Kasumi-1 (cell line): ENCODE measurements at regions not wholly inside any gene's neighbourhood (a gene's known extent, or its start where the extent isn't known, plus 50 kb on each side); places are given as distances from the start of the nearest gene placed in this dataset.

Experiments used
- DNase-seq, 2 experiments: peaks; one replicate each; lab custom pipeline; 2025; lab: John Stamatoyannopoulos, UW

- DNase-seq: no peak
Observed at GRCh38 chr5:23367874-23368273, 139.5 kb upstream of the PRDM9 start.

GRCh38 chr5:23353286-23353685 is 154.1 kb upstream of the PRDM9 start:
- DNase-seq: no peak

GRCh38 chr5:23352446-23352845 is 155.0 kb upstream of the PRDM9 start:
- no peak for DNase-seq

- DNase-seq: no peak
Observed at GRCh38 chr5:23343121-23343520, 164.3 kb upstream of the PRDM9 start.

GRCh38 chr5:23332650-23333251 is 174.7 kb upstream of the PRDM9 start:
- peak; percentile 48 to 64 for DNase-seq

- no peak for DNase-seq
Observed at GRCh38 chr5:23330726-23331125, 176.7 kb upstream of the PRDM9 start.

- no peak for DNase-seq
Observed at GRCh38 chr5:23319901-23320300, 187.5 kb upstream of the PRDM9 start.

- DNase-seq: no peak
Observed at GRCh38 chr5:23318960-23319359, 188.4 kb upstream of the PRDM9 start.

GRCh38 chr5:23318166-23318565 is 189.2 kb upstream of the PRDM9 start:
- DNase-seq: no peak

- DNase-seq: no peak
Observed at GRCh38 chr5:23316060-23316591, 191.3 kb upstream of the PRDM9 start.

GRCh38 chr5:23314827-23315226 is 192.6 kb upstream of the PRDM9 start:
- no peak for DNase-seq

GRCh38 chr5:23305055-23305454 is 202.4 kb upstream of the PRDM9 start:
- DNase-seq: no peak

GRCh38 chr5:23303836-23304235 is 203.6 kb upstream of the PRDM9 start:
- DNase-seq: no peak

GRCh38 chr5:23303435-23303834 is 204.0 kb upstream of the PRDM9 start:
- DNase-seq: no peak

GRCh38 chr5:23302438-23302837 is 205.0 kb upstream of the PRDM9 start:
- no peak for DNase-seq

- DNase-seq: no peak
Observed at GRCh38 chr5:23289162-23289561, 218.2 kb upstream of the PRDM9 start.

GRCh38 chr5:23284656-23285055 is 222.8 kb upstream of the PRDM9 start:
- DNase-seq: no peak

- DNase-seq: no peak
Observed at GRCh38 chr5:23274171-23274570, 233.2 kb upstream of the PRDM9 start.

GRCh38 chr5:23269981-23270380 is 237.4 kb upstream of the PRDM9 start:
- DNase-seq: no peak

GRCh38 chr5:23268136-23268535 is 239.3 kb upstream of the PRDM9 start:
- no peak for DNase-seq

- no peak for DNase-seq
Observed at GRCh38 chr5:23260621-23261020, 246.8 kb upstream of the PRDM9 start.

- no peak for DNase-seq
Observed at GRCh38 chr5:23257656-23258055, 249.8 kb upstream of the PRDM9 start.

GRCh38 chr5:23253621-23254198 is 253.7 kb upstream of the PRDM9 start:
- no peak for DNase-seq

GRCh38 chr5:23242891-23243290 is 264.5 kb upstream of the PRDM9 start:
- no peak for DNase-seq
